Fibroblast of skin of abdomen (primary cell): ENCODE measurements at regions not wholly inside any gene's neighbourhood (a gene's known extent, or its start where the extent isn't known, plus 50 kb on each side); places are given as distances from the start of the nearest gene placed in this dataset.

Experiments
- DNase-seq: peaks from one replicate; pipeline ENCODE4 v3.0.0-alpha.2; 2013

DNA sequence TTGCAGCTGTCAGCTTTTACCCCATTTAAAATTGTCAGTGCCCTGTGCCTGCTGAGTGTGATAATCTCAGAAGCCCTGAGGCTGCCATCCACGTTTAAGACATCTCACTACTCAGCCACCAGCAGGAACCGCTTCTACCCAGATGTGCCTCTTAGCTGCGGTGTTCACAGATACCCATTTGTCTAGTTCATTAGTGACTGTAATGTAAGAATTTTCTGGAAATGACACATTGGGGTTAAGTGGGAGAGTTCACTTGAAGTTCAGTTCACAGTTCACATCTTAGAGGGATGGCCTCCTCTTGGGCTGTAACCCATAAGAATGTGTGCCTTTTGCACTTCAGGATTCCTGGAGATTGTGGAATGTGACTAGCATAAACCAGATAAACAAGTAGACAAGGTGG lies 477.7 kb downstream of the BTBD3 start:
- no peak for DNase-seq

DNA sequence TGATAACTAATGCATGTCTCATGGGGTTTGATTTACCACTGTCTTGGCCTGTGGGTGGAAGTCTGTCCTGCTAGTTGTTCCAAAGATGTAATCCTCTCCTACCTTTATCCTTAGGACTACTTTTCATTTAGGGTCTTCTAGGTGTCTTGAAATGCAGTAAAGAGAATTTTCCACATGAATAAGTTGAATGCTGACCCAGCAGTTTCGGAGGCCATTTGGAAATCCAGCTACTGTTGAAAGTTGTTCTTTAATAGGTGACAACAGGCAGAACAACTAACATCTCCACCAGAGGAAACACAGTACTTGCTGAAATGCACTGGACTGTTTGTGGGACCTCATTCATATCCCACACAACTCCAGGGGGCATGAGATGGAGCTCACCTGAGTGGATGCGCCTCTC lies 478.1 kb downstream of the BTBD3 start:
- DNase-seq = no peak

DNA sequence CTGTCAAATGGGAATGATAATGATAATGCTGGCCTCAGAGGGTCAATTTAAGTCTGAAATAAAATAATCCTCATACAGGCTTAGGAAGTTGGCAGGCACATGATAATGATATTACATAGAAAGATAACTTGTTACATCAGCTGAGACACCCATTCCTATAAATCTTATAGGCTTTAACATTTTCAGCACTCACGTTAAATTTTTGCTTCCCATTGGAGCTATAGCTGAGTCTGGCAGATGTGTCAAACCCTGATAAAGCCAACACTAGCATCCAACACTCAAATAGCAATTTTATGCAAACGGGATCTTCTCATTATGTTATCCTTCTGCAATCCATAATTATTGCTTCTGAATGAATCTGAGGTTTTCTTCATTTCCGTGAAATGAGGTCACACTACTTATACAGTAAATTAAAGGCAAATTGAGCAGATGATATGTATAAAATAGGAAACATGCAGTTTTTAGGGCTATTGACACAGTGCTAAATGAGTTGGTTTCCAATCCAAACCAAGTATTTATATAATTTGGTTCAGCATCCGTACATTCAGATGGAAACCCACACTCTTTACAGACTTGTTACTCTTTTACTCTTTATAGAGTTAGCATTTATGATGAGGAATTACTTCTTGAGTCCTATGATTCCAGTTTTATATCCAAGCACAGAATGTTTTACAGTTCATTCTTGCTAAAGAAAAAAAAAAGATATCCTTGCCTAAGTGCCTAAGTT lies 481.6 kb downstream of the BTBD3 start:
- no peak for DNase-seq

DNA sequence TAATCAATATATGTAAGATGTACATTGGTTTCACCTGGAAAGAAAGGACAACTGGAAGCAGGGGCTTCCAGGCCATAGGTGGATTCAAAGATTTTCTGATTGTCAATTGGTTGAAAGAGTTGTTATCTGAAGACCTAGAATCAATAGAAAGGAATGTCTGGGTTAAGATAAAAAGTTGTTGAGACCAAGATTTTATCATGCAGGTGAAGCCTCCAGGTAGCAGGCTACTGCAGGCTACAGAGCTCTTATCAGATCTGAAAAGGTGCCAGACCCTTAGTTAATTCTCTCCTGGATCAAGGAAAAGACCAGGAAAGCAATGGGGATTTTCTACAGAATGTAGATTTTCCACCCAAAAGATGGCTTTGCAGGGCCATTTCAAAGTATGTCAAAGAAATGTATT lies 487.2 kb downstream of the BTBD3 start:
- DNase-seq = no peak

DNA sequence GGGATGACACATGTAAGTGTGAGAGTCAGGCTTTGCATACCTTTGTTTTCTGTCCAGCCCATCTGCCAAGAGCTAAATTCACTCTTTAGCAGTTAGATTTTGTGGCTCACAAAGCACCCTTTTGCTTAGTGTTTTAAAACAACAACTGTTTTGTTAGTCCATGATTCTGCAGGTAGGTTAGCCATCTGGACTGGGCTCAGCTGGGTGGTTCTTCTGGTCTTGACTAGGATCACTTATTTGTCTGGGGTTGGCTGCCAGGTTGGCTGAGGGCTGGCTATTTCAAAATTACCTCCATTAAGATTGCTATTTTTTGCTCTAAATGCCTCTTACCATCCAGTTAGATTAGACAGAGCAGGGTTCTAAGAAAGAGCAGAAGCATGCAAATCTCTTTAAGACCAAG lies 489.3 kb downstream of the BTBD3 start:
- no peak for DNase-seq

DNA sequence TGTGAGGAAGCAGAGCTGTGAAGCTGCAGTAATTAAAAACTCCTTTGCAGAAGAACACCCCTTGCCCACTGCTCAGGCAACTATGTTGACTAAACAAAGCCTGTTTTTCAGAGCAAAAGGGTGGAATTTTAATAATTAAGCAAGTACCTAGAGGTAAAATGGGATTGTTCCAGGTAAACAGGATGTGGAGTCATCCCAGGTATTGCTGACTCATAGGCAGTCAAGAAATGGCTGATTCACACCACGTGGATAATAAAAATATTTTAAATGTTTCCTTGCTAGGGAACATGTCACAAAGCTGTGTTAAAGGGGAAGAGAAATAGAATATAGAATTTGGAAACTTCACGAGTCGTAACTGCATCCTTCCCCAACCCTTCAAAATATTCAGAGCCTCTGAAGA lies 491.8 kb downstream of the BTBD3 start:
- no peak for DNase-seq

DNA sequence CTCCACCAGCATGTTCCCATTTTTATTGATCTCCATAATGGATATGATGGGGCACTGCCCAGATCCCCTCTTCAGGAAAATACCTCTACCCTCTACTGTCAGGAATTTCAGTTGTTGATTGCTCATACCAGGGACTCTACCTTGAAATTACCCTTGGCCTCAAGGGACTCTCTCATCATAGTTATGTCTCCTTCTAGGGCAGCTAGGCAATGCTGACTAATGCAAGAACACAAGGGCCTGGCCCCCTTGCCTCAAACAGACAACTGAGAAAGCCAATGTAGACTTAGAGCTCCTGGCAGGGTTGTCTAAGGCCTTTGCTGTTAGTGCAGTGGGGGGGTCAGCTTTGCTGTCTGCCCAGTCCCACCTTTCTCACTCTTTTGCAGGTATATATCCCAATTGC lies 493.1 kb downstream of the BTBD3 start:
- no peak for DNase-seq

DNA sequence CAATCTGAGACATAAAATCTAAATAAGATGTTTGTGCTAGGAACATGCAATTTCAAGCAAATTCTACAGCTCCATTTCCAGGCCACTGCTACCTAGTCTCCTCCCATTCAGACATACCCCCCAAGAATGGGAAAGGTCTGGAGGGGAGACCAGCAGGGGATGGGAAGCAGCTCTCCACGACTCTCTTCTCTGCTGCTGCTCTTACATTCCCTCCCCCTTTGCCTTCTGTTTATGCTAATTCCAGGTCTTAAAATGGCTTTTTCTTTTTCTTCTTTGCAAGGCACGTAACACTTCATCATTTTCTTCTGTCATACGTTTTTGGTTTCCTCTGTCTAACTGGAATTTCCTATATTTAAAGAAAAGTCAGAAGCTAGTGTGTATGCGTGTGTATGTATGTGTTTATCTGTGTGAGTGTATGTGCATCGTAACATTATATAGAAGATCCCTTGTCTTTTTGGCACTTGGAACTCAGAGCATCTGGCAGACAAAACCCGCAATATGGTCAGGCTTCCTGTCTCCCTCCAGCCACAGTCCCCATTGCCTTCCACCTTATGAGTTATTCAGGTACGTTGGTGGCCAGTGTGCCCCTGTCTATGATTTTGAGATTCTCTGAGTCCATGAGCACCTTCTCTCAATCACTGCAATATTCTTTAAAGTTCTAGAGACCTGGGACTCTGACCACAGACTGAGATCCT lies 493.7 kb downstream of the BTBD3 start:
- no peak for DNase-seq

DNA sequence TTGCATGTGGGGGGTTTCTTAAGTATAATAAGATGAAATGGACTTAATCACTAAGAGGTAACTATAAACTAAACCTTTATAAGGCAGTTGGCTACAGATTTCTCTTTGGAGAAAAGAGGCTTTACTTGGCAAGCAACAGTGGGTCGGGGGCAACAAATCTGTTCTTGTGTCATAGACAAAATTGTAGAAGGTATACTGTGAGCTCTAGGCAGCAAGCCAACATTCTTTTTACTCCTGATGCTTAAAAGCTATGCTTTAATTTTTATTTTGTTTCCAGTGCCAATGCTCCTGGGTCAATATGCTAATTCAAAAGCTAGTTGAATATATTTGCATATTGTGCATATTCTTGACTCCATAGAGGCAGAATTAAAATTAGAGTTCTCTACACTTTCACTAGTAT lies 495.4 kb downstream of the BTBD3 start:
- no peak for DNase-seq

DNA sequence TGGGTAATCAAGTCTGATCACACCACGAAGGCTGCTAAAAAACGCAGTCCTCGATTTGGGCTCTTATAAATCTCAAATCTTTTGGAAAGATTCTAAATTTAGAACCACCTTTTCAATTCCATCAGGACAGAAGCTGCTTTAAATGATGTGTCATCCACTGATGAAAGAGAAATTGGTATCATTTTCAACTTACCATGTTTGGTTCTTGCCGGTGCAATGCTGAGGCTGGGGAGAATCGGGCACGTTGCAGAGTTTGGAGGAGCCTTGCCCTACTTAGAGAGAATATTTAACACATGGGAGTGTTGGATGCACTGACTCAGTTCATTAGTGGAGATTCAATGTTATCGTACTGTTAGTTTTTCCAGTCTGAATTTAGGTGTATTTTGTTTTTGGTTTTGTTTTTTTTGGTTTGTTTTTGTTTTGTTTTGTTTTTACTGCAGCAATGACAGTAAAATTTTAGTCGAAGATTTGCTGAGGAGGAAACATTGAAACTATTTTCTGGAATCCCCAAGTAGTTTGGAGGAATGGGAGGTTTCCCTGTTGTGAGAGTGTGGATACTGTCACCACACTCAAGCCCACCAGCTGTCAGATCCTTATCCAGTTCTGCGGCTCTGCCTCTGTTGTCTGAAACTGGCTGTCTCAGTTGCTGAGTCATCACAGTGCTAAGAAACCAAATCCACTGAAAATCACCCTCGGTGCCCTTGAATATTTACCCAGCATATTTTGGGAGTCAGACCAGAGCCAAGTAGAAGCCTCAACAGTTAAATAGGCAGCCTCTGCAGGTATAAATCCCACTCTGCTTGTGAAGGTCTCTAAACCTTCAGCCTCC lies 497.0 kb downstream of the BTBD3 start:
- peak; percentile 19 for DNase-seq

DNA sequence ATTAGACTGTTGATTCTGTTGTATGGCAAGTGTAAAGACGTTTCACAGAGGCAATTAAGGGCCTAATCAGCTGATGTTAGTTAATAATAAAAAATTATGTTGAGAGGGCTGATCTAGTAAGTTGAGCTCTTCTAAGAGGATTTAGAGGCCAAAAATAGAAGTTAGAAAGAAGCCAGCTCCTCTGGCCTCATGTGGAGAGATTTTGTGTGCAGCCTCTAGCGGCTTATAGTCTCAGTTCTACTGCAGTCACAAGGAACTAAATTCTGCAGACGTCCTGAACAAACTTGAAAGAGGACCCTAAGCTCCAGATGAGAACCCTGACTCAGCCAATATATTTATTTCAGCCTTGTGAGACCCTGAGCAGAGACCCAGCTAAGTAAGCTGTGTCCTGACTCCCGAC lies 498.6 kb downstream of the BTBD3 start:
- DNase-seq = no peak

DNA sequence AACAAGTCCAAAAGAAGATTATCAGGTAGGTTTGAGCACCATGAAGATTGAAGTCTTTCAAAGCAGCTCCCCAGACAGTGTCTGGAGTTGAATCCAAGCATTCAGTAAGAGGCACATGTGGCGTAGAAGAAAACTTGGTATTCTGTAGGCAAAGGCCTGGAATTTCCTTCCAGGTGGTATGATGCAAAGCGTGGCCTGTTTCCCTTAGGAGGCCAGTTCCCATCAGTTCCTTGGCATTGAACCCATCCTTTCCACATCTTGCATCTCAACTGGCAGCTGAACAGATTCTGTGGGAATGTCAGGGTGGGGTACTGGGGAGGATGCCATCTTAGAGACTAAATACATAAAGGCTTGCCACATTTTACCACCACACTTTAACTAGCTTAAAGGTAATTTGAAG lies 516.0 kb downstream of the BTBD3 start:
- DNase-seq = no peak

DNA sequence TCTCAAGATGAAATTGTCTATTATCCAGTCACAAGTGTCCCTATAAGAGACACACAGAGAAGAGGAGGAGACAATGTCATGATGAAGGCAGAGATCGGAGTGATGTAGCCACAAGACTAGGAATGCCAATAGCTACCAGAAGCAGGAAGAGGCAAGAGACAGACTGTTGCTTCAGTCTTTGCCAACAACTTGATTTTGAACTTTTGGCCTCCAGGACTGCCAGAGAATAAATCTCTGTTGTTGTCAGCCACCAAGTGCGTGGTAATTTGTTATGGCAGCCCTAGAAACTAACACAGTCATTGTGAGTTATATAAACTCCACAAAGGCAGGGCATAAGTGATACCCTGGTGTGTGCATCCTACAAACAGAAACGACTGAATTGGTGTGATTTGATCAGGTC lies 517.0 kb downstream of the BTBD3 start:
- DNase-seq = no peak

DNA sequence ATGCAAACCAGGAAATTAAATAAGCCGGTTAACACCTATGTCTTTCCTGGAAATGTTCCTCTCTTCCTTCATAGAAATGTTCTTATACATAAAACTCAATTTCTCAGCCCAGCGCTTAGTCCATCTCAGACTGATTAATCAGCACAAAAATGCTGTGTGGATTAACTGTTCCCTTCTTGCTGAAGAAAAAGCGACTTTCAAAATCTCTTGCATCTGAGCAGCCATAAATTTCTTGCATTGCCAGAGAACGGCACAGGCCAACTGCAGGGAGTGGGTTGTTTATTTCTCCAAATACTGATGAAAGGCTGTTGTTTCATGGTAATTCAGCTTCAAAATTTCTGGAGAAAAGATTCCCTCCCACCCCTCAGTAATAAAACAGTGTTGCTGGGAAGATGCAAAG lies 517.6 kb downstream of the BTBD3 start:
- no peak for DNase-seq

DNA sequence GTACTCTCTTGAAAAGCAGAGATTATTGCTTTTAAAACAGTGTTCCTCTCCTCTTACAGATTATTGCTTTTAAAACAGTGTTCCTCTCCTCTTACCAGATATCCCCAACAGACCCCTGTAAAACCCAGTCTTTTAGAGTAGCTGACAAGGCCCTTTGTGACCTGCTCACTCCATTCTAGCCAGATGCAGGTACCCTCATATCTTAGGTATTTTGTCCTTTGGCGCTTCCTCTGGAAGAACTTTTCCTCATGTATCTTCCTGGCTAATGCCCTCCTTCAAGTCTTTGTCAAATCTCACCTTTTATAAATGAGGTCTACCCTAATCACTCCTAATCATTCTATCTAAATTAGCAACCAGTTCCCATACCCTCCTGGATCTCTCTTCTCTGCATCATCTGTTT lies 536.0 kb downstream of the BTBD3 start:
- DNase-seq = no peak

DNA sequence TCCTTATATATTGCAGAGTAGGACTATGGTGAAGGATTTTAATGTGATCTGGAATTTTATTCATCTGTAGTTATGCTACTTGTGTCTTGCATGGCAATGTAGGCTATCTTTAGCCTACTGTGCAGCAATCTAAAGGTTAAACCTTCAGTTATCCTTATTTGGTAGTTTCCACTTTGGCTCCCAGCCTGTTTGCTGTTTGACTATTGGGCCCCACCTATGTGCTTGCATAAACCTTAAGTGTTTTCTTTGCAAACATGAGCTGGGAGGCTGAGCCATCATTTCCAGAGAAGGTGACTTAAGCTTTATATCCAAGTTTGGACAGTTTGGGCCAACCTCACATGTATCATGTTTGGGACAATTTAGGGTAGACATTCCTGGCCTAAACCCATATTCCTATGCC lies 537.5 kb downstream of the BTBD3 start:
- no peak for DNase-seq

DNA sequence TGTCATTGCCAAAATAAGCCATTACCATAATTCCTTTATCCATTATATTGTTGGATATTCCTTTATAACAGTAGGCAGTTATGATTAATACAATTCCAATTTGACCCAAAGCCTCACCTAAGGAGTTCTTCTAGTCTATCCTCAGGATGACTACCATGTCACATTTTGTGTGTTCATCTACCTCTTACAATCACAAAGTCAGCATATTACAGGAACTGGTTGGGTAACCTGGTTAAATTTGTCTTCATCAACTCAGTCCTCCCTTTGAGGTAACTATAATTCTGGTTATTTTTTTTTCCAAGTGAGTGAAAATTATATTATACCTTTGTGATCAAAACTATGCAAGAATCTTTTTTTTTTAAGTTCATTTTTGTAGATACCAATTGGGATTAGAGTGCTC lies 540.5 kb downstream of the BTBD3 start:
- DNase-seq = no peak

DNA sequence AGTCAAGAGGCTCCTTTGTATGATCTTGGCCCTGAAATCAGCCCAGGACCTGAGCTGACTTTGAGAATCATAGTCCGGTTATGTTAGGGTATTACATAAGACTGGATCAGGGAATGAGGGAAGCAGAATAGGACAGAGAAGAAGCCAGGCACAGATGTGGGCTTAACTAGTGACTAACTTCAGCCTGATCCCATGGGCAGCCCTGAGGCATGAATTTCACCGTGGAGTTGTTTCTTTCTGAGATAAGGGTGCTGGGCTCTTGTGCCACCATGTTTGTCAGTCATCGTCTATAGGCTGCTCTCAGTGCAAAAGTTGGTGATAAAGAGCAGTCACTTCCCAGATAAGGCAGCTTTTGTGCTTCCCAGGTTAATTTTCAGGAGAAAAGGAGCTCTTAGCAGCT lies 544.7 kb upstream of the SPTLC3 start:
- DNase-seq = no peak

DNA sequence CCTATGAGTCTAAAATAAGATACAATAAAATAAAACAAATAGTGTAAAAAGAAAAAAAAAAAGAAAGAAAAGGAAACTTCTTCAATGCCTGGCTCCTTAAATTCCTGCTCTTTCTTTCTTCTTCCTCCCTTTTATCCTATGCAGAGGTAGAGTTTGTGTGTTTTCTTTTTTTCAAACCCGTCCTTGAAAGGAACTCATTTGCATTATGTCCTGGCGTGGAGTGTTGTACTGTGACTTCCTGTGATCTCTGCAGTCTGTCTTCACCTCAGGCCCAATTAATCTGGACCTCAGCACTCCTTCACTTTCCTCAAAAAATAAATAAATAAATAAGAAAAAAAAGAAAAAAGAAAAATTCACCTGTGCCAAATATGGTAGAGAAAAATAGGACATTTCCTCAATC lies 541.9 kb upstream of the SPTLC3 start:
- no peak for DNase-seq

DNA sequence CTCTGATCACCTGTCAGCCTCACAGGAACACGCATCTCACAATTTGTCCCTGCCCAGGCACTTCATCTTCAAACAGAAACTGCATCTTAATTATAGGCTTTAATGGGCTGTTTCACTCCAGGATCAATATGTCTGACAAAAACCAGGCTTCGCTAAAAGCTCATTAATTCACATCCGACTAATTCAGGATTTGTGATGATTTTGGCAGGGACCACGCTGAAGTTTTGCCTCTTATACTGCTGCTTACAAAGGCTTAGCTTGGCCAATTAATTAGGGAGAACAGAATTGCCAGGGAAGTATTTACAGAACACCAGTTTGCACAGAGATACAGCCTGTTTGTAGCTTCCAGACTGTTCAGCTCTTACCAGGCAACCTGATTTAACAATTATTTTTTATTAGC lies 541.0 kb upstream of the SPTLC3 start:
- no peak for DNase-seq

DNA sequence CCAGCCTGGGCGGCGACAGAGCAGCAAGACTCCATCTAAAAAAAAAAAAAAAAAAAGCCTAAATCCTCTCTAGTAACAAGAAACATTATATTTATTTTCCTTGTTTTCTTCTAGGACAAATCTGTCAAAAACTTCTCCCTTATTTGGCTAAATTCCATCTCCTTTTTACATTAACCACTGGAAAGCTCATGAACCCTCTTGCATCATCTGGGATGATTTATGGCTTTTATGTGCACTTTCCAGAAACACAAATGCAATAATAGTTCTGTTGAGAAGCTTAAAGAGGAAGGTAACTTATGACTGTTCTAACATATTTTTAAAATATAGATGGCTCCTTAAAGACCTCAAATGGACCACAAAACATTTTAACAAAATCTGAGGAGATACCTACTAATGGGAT lies 526.1 kb upstream of the SPTLC3 start:
- no peak for DNase-seq

DNA sequence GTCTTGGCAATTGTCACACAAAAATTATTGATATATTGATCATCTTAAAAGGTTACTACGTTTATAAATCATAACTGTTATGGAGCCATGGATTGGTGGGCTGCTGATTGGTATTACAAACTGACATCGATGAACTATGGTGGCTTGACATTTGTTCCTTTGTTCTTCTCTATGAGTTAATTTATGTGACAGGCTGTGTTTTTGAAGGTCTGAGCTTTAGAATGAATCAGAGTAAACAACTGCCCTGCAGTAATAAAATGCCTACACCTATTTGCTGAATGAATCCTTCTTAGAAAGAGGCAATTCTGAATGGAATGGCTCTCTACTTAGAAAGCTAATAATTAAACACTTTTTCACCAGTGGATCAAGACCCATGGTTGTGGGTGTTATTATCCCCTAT lies 506.3 kb upstream of the SPTLC3 start:
- DNase-seq = no peak

DNA sequence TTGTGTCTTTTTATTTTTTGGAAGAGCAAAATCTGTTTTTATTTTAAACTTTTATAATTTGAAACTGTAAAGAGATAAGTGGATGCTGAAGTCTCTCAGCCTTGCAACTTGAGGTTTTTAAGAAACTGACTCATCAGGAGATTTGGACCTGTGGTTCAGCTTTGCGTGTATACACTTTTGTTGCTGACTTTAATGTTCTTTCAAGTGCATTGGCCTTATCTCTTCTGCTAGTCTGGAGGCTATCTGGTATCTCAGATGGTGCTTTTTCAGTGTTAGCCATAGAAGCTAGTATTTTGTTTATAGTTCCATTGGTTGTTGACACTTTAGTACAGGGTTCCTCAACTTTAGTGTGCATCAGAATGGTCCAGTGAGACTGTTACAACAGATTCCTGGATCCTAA lies 504.0 kb upstream of the SPTLC3 start:
- DNase-seq = no peak

DNA sequence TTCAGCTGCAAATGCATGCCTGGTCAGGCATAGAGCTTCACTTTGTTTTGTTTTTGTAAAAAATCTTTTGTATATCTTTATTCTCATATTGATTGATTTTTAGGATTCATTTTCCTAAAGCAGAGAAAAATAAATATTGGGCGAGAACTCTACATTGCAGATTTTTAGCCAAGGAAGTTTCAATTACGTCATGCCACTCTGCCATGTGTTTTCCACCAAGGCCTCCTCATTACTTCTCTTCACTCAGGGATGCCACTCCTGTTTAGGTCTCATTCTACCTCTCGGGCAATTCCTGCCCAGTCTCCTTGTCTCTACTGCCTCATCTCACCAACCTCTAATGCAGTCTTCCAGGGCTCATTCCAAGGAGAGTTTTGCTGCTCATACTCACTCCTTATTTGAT lies 497.3 kb upstream of the SPTLC3 start:
- no peak for DNase-seq
